Kidney (tissue), 13 donors: ENCODE measurements at regions not wholly inside any gene's neighbourhood (a gene's known extent, or its start where the extent isn't known, plus 50 kb on each side); places are given as distances from the start of the nearest gene placed in this dataset.

Experiments
- DNase-seq, 5 donors: peaks; one replicate each; pipeline ENCODE4 v3.0.0-alpha.2; 2013 to 2020
- FAIRE-seq: peaks from 2 replicates; lab custom pipeline; 2012; peaks lifted over from hg19 to GRCh38; lab: Jason Lieb, UNC
- H3K27ac ChIP-seq, 2 donors: one replicate each; pipeline ENCODE4 v1.7.0; 2013; ENCODE audit warnings: low read depth in 2 of 2, low read length in 2 of 2, inconsistent platforms in 1 of 2
- H3K27me3 ChIP-seq: one replicate; pipeline ENCODE4 v1.7.1; 2013; ENCODE audit warnings: low read length, inconsistent platforms; ENCODE audit not compliant: control insufficient read depth, insufficient read depth
- H3K36me3 ChIP-seq, 3 donors: one replicate each; pipeline versions ENCODE4 v1.7.0 to v1.7.1; 2013; ENCODE audit warnings: low read length in 3 of 3, control low read depth in 1 of 3, inconsistent platforms in 1 of 3; ENCODE audit not compliant: insufficient read depth in 3 of 3, control insufficient read depth in 2 of 3
- H3K4me1 ChIP-seq, 3 donors: one replicate each; pipeline versions ENCODE4 v1.7.0 to v1.7.1; 2013; ENCODE audit warnings: low read length in 3 of 3, inconsistent platforms in 1 of 3, low read depth in 1 of 3; ENCODE audit not compliant: control insufficient read depth in 2 of 3, insufficient read depth in 2 of 3
- H3K4me3 ChIP-seq, 3 donors: one replicate each; pipeline versions ENCODE4 v1.7.0 to v1.8.1; 2013; ENCODE audit warnings: low read length in 3 of 3, control low read depth in 1 of 3, inconsistent platforms in 1 of 3
- H3K9ac ChIP-seq, 3 donors: one replicate each; pipeline versions ENCODE4 v1.7.0 to v1.7.1; 2013; ENCODE audit warnings: low read length in 3 of 3, control low read depth in 1 of 3, inconsistent platforms in 1 of 3
- H3K9me3 ChIP-seq, 3 donors: one replicate each; pipeline versions ENCODE4 v1.7.0 to v1.7.1; 2013; ENCODE audit warnings: low read length in 3 of 3, control low read depth in 1 of 3, inconsistent platforms in 1 of 3; ENCODE audit not compliant: control insufficient read depth in 2 of 3, insufficient read depth in 1 of 3
- CTCF ChIP-seq: IDR thresholded peaks from 3 replicates; pipeline ENCODE4 v1.5.1; 2012; ENCODE audit warnings: mild to moderate bottlenecking, moderate library complexity, borderline replicate concordance; ENCODE audit not compliant: insufficient read depth; ENCODE audit errors: extremely low read depth
- intact Hi-C: fragments of 100-400 bp; cut with DNase I; formaldehyde crosslinking; loops from one replicate; pipeline ENCODE4 v1.11.1; 2022
- donor health status: control.
- donor health status: control.
- donor health status: control.
- donor health status: control.
- donor health status: control.
- donor health status: DM: yes; HTN: yes; CAD: no.
- donor health status: Normal renal cell carcinoma (clear cell type).

DNA sequence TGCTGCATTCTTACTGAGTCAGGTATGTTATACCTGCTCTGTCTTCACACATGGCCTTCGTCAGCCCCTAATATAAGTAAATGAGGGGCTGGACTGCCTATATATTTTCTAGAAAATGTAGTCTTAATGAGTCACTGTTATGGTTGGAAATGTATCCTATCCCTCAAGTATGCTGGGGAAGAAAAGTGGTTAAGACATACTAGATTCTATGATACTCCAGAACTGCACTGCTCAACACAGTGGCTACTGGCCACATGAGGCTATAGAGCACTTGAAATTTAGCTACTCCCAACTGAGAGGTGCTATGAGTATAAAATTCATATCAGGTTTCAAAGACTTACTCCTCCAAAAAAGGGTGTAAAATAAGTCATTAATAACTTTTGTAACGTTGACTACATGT is 104.3 kb upstream of the STEAP1B start:
- no peaks in the 10 kb centered on the region for H3K4me1 ChIP-seq
- intact Hi-C loops: no loop called here
- H3K27ac ChIP-seq: no peak overlapping the region
- FAIRE-seq: no peak
- H3K4me3 ChIP-seq: no peak overlapping the region
- TF ChIP-seq CTCF: no peak
- DNase-seq: no peak
- no peaks in the 10 kb centered on the region for H3K27me3 ChIP-seq
- no peaks in the 10 kb centered on the region for H3K9me3 ChIP-seq
- no peaks in the 10 kb centered on the region for H3K36me3 ChIP-seq
- no peak overlapping the region for H3K9ac ChIP-seq

GRCh38 chr7:22601812-22602565 is 102.0 kb upstream of the STEAP1B start:
- no peak overlapping the region for H3K9ac ChIP-seq
- no peak for TF ChIP-seq CTCF
- H3K27ac ChIP-seq: no peak overlapping the region
- intact Hi-C loops: no loop called here
- no peaks in the 10 kb centered on the region for H3K27me3 ChIP-seq
- peak in 1 of 5 donors; percentile 34 for DNase-seq
- H3K4me3 ChIP-seq: no peak overlapping the region
- H3K4me1 ChIP-seq: no peaks in the 10 kb centered on the region
- FAIRE-seq: no peak
- no peaks in the 10 kb centered on the region for H3K9me3 ChIP-seq
- H3K36me3 ChIP-seq: no peaks in the 10 kb centered on the region

DNA sequence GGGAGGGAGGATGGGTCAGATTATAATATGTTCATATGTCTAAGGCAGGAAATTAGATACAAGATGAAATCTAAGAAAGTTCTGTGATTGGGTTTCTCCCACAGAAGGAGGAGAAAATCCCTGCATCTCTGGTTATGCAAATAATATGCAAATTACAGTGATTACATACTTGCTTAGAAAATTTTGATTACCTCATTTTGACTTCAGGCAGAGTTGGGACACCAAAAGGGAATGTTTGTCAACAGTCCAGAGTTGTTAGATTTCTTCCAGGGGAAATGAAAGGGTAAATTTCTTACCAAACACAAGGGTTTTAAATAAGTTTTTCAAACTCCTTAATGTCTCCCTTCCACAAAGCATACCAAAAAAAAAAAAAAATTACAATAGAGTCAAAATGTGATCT is 101.4 kb upstream of the STEAP1B start:
- Histone ChIP-seq H3K9me3 (no peaks in the 10 kb centered on the region), H3K27me3 (no peaks in the 10 kb centered on the region), H3K9ac (no peak overlapping the region), H3K27ac (no peak overlapping the region), H3K4me3 (no peak overlapping the region), H3K36me3 (no peaks in the 10 kb centered on the region), H3K4me1 (no peaks in the 10 kb centered on the region)
- DNase-seq: no peak
- TF ChIP-seq CTCF: no peak
- intact Hi-C loops: no loop called here
- no peak for FAIRE-seq
